ENCODE measurements at regions not wholly inside any gene's neighbourhood (a gene's known extent, or its start where the extent isn't known, plus 50 kb on each side); places are given as distances from the start of the nearest gene placed in this dataset.

GRCh38 chr3:3573341-3573740 lies 225.9 kb upstream of the LRRN1 start:
- Mint-ChIP-seq H3K27ac (no peak overlapping the region), H3K4me3 (ENCODE audit: low read depth) (no peak overlapping the region), H3K9me3 (no peaks in the 10 kb centered on the region), H3K36me3 (ENCODE audit: low read depth) (no peaks in the 10 kb centered on the region), H3K4me1 (ENCODE audit: low read depth) (no peaks in the 10 kb centered on the region), H3K27me3 (ENCODE audit: low read depth) (no peaks in the 10 kb centered on the region)
- intact Hi-C loops (cut with micrococcal nuclease) = no loop called here
- no peak for DNase-seq (ENCODE audit: low spot score)

- no peaks in the 10 kb centered on the region for H3K4me1 Mint-ChIP-seq (ENCODE audit: low read depth)
- H3K4me3 Mint-ChIP-seq (ENCODE audit: low read depth) = no peak overlapping the region
- no peaks in the 10 kb centered on the region for H3K9me3 Mint-ChIP-seq
- intact Hi-C loops (cut with micrococcal nuclease) = no loop called here
- no peak for DNase-seq (ENCODE audit: low spot score)
- no peaks in the 10 kb centered on the region for H3K27me3 Mint-ChIP-seq (ENCODE audit: low read depth)
- no peak overlapping the region for H3K27ac Mint-ChIP-seq
- H3K36me3 Mint-ChIP-seq (ENCODE audit: low read depth) = no peaks in the 10 kb centered on the region
These were observed 238.5 kb upstream of the LRRN1 start for GRCh38 chr3:3560591-3561311.

GRCh38 chr3:3559786-3560185 lies 239.4 kb upstream of the LRRN1 start:
- H3K4me3 Mint-ChIP-seq (ENCODE audit: low read depth) = no peak overlapping the region
- no peaks in the 10 kb centered on the region for H3K27me3 Mint-ChIP-seq (ENCODE audit: low read depth)
- H3K9me3 Mint-ChIP-seq = no peaks in the 10 kb centered on the region
- DNase-seq (ENCODE audit: low spot score) = no peak
- no peaks in the 10 kb centered on the region for H3K4me1 Mint-ChIP-seq (ENCODE audit: low read depth)
- intact Hi-C loops (cut with micrococcal nuclease) = no loop called here
- no peaks in the 10 kb centered on the region for H3K36me3 Mint-ChIP-seq (ENCODE audit: low read depth)
- no peak overlapping the region for H3K27ac Mint-ChIP-seq

DNA sequence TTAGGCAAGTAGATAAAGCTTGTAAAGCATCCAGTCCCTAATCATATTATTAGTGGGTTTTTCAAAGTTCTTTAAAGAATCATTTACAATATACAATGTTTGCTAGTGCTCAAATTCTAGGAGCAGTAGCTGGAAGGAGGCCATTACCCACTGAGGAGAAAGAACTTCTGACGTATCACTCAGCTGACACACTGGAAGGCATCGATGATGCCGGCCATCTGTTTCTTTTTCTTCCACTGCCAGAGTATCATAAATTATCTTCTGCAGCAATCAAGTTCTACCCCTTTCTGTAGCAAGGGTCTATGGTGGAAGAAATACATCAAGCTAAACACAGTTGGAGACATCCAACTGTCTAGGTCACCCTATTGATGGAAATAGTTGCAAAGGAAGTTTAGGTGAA lies 243.2 kb upstream of the LRRN1 start:
- DNase-seq (ENCODE audit: low spot score) = no peak
- Mint-ChIP-seq H3K27me3 (ENCODE audit: low read depth) (no peaks in the 10 kb centered on the region), H3K4me3 (ENCODE audit: low read depth) (no peak overlapping the region), H3K36me3 (ENCODE audit: low read depth) (no peaks in the 10 kb centered on the region), H3K4me1 (ENCODE audit: low read depth) (no peaks in the 10 kb centered on the region), H3K27ac (no peak overlapping the region), H3K9me3 (no peaks in the 10 kb centered on the region)
- intact Hi-C loops (cut with micrococcal nuclease) = no loop called here

DNA sequence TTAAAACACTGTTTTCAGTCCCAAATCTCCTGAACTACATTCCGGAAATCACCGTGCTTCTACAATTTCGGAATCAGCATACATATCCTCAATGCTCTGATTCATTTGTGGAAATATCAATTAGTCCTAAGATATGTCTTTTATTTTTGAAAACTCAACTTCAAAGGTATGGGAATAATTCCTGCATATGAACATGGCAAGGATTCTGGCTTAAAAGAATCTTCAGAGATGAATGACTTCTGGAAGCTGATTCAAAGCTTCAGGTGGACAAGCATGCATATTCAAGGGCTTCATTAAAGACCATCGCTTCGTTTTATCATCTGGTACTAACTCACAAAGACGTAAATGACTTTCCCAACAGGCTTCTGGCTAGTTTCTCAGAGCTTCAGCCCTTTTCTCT lies 246.0 kb upstream of the LRRN1 start:
- DNase-seq (ENCODE audit: low spot score) = no peak
- no peak overlapping the region for H3K4me3 Mint-ChIP-seq (ENCODE audit: low read depth)
- H3K36me3 Mint-ChIP-seq (ENCODE audit: low read depth) = no peaks in the 10 kb centered on the region
- intact Hi-C loops (cut with micrococcal nuclease) = no loop called here
- no peaks in the 10 kb centered on the region for H3K9me3 Mint-ChIP-seq
- no peaks in the 10 kb centered on the region for H3K4me1 Mint-ChIP-seq (ENCODE audit: low read depth)
- H3K27ac Mint-ChIP-seq = no peak overlapping the region
- H3K27me3 Mint-ChIP-seq (ENCODE audit: low read depth) = no peaks in the 10 kb centered on the region

DNA sequence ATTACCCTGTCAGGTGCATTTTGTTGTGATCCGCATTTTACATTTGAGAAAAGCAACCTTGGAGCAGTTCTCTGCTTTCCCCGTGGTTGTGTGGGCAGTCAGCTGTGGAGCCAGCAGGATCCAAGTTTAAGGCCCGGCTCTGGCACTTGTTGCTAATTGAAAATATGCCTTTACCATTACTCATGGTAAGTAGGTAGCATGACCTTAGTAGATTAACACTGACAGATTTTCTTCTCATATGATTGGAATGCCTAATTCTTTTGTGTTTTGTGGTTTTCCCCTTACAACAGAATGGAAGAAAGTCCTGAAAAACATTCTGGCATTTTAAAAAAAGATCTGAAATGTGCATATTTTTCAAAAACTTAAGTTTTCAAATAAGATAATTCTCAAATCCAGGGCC lies 246.5 kb upstream of the LRRN1 start:
- Mint-ChIP-seq H3K27ac (no peak overlapping the region), H3K36me3 (ENCODE audit: low read depth) (no peaks in the 10 kb centered on the region), H3K9me3 (no peaks in the 10 kb centered on the region), H3K4me3 (ENCODE audit: low read depth) (no peak overlapping the region), H3K27me3 (ENCODE audit: low read depth) (no peaks in the 10 kb centered on the region), H3K4me1 (ENCODE audit: low read depth) (no peaks in the 10 kb centered on the region)
- intact Hi-C loops (cut with micrococcal nuclease) = no loop called here
- no peak for DNase-seq (ENCODE audit: low spot score)

- Mint-ChIP-seq H3K9me3 (no peaks in the 10 kb centered on the region), H3K36me3 (ENCODE audit: low read depth) (no peaks in the 10 kb centered on the region), H3K4me1 (ENCODE audit: low read depth) (no peaks in the 10 kb centered on the region), H3K27me3 (ENCODE audit: low read depth) (no peaks in the 10 kb centered on the region), H3K27ac (no peak overlapping the region), H3K4me3 (ENCODE audit: low read depth) (no peak overlapping the region)
- DNase-seq (ENCODE audit: low spot score) = no peak
- intact Hi-C loops (cut with micrococcal nuclease) = no loop called here
These were observed 247.2 kb upstream of the LRRN1 start for GRCh38 chr3:3551981-3552380.

DNA sequence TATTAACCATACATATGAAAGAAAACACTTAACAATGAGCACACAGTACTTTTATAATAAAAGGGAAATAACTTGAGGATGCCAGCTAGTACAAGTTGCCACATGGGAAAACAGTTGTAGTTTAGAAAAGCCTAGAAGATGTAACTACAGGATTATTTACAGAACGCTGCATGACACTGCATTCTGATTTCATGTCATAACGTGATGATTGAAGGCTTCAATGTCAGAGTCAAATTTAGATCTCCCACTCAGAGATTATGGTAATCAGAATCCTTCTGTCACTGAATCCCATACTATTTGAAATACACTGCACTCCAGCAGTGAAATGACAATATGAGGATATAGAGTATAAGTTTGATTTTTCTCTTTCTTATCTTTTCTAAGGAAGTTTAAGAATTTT lies 253.9 kb upstream of the LRRN1 start:
- H3K27ac Mint-ChIP-seq = no peak overlapping the region
- DNase-seq (ENCODE audit: low spot score) = no peak
- intact Hi-C loops (cut with micrococcal nuclease) = no loop called here

DNA sequence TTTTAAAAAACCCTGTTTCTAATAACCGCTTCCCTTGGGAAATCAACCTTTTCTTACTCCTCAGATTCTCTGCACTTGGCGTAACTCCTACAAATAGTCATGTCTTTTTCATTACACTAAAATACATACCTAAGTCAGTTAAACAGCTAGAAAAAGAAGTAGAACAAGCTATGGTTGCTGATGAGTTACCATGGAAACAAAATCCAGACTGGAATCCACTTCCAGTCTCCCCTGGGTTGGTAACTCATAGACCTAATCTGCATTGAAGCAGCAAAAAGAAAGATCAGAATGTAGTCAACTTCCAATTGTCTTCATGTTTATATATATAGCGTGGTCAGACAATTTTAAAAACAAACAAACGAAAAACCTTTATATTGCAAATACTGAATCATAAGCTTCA lies 260.8 kb upstream of the LRRN1 start:
- no peaks in the 10 kb centered on the region for H3K4me1 Mint-ChIP-seq (ENCODE audit: low read depth)
- no peak for DNase-seq (ENCODE audit: low spot score)
- H3K27ac Mint-ChIP-seq = no peak overlapping the region
- H3K36me3 Mint-ChIP-seq (ENCODE audit: low read depth) = no peaks in the 10 kb centered on the region
- no peaks in the 10 kb centered on the region for H3K27me3 Mint-ChIP-seq (ENCODE audit: low read depth)
- intact Hi-C loops (cut with micrococcal nuclease) = no loop called here
- H3K9me3 Mint-ChIP-seq = no peaks in the 10 kb centered on the region
- H3K4me3 Mint-ChIP-seq (ENCODE audit: low read depth) = no peak overlapping the region

More for the DNA sequence above, 253.9 kb upstream of the LRRN1 start:
- Mint-ChIP-seq H3K9me3 (no peaks in the 10 kb centered on the region), H3K4me3 (ENCODE audit: low read depth) (no peak overlapping the region), H3K36me3 (ENCODE audit: low read depth) (no peaks in the 10 kb centered on the region), H3K27me3 (ENCODE audit: low read depth) (no peaks in the 10 kb centered on the region), H3K4me1 (ENCODE audit: low read depth) (no peaks in the 10 kb centered on the region)

DNA sequence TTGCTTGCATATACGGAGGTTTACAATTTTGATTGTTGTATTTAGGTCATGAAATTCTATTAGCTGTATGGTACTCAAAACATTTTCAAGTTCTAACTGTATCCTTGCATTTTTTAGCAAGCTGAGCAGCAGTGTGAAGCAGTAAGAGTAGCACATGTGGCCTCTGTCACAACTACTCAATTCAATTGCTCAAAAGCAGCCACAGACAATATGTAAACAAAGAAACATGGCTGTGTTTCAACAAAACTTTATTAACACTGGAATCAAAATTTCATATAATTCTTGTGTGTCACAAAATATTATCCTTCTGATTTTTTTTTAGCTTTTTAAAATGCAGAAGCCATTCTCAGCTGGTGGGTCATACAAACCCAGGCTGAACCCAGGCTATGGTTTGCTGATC lies 266.7 kb upstream of the LRRN1 start:
- Mint-ChIP-seq H3K4me3 (ENCODE audit: low read depth) (no peak overlapping the region), H3K4me1 (ENCODE audit: low read depth) (peaks cover 3% of the 10 kb centered on the region), H3K36me3 (ENCODE audit: low read depth) (no peaks in the 10 kb centered on the region), H3K9me3 (no peaks in the 10 kb centered on the region), H3K27me3 (ENCODE audit: low read depth) (no peaks in the 10 kb centered on the region), H3K27ac (no peak overlapping the region)
- intact Hi-C loops (cut with micrococcal nuclease) = no loop called here
- no peak for DNase-seq (ENCODE audit: low spot score)

DNA sequence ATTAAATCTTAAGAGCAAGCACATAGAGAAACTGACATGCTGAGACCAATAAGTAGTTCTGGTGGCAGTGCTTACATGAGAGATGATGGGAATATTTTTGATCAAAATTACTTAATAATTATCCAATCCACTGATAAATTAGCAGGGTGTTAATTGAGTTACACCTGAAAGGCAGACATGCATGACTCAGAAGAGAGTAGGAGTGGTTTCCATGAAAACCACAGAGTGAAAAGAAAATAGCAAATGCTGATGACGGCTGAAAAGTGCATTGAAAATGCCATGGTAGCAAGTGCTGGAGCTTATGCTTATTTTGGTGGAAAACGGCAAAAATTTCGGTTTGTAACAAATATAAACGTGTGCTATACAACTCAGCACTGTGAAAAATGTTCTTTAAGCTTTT lies 267.8 kb upstream of the LRRN1 start:
- DNase-seq (ENCODE audit: low spot score) = no peak
- no peak overlapping the region for H3K4me3 Mint-ChIP-seq (ENCODE audit: low read depth)
- no peaks in the 10 kb centered on the region for H3K9me3 Mint-ChIP-seq
- H3K4me1 Mint-ChIP-seq (ENCODE audit: low read depth) = peaks cover 3% of the 10 kb centered on the region
- intact Hi-C loops (cut with micrococcal nuclease) = no loop called here
- no peaks in the 10 kb centered on the region for H3K36me3 Mint-ChIP-seq (ENCODE audit: low read depth)
- H3K27me3 Mint-ChIP-seq (ENCODE audit: low read depth) = no peaks in the 10 kb centered on the region
- H3K27ac Mint-ChIP-seq = no peak overlapping the region

- no peak overlapping the region for H3K4me3 Mint-ChIP-seq (ENCODE audit: low read depth)
- no peaks in the 10 kb centered on the region for H3K4me1 Mint-ChIP-seq (ENCODE audit: low read depth)
- H3K36me3 Mint-ChIP-seq (ENCODE audit: low read depth) = no peaks in the 10 kb centered on the region
- no peaks in the 10 kb centered on the region for H3K27me3 Mint-ChIP-seq (ENCODE audit: low read depth)
- intact Hi-C loops (cut with micrococcal nuclease) = no loop called here
- H3K9me3 Mint-ChIP-seq = no peaks in the 10 kb centered on the region
- no peak overlapping the region for H3K27ac Mint-ChIP-seq
- DNase-seq (ENCODE audit: low spot score) = no peak
These were observed 280.0 kb upstream of the LRRN1 start for GRCh38 chr3:3519266-3519665.

GRCh38 chr3:3516996-3517395 lies 282.2 kb upstream of the LRRN1 start:
- H3K4me1 Mint-ChIP-seq (ENCODE audit: low read depth) = no peaks in the 10 kb centered on the region
- intact Hi-C loops (cut with micrococcal nuclease) = no loop called here
- no peaks in the 10 kb centered on the region for H3K36me3 Mint-ChIP-seq (ENCODE audit: low read depth)
- no peak overlapping the region for H3K4me3 Mint-ChIP-seq (ENCODE audit: low read depth)
- H3K27ac Mint-ChIP-seq = no peak overlapping the region
- H3K9me3 Mint-ChIP-seq = no peaks in the 10 kb centered on the region
- H3K27me3 Mint-ChIP-seq (ENCODE audit: low read depth) = no peaks in the 10 kb centered on the region
- no peak for DNase-seq (ENCODE audit: low spot score)

DNA sequence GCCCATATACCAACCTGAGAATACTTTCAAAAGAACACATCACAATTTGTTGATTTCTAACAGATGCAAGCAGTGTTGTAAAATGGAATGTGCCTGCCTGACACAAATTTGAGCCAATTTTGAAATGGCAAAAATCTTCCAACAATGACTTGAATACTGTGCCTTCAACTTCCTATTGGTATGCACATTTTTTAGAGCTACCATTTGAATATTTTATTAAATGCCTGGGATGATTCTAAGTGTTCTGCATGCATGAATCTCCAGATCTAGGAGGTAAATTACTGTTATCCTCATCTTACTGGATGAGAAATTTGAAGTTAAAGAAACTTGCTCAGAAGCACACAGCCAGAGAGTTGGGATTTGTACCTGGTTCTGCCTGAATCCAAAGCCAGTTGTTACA lies 282.8 kb upstream of the LRRN1 start:
- DNase-seq (ENCODE audit: low spot score) = no peak
- H3K4me1 Mint-ChIP-seq (ENCODE audit: low read depth) = no peaks in the 10 kb centered on the region
- intact Hi-C loops (cut with micrococcal nuclease) = no loop called here
- H3K27ac Mint-ChIP-seq = no peak overlapping the region
- no peaks in the 10 kb centered on the region for H3K27me3 Mint-ChIP-seq (ENCODE audit: low read depth)
- H3K4me3 Mint-ChIP-seq (ENCODE audit: low read depth) = no peak overlapping the region
- no peaks in the 10 kb centered on the region for H3K36me3 Mint-ChIP-seq (ENCODE audit: low read depth)
- no peaks in the 10 kb centered on the region for H3K9me3 Mint-ChIP-seq

Data from activated T-helper 2 cell treated with anti-CD3 and anti-CD28 coated beads, Interferon-gamma antibody, Interleukin-2, Interleukin-4, amounts not matched to agents 10 μg/mL and 5 μg/mL and 100 μg/mL, durations not matched to agents 14 hours and 24 hours and 36 hours (primary cell).